ENCODE measurements at regions not wholly inside any gene's neighbourhood (a gene's known extent, or its start where the extent isn't known, plus 50 kb on each side); places are given as distances from the start of the nearest gene placed in this dataset.

DNA sequence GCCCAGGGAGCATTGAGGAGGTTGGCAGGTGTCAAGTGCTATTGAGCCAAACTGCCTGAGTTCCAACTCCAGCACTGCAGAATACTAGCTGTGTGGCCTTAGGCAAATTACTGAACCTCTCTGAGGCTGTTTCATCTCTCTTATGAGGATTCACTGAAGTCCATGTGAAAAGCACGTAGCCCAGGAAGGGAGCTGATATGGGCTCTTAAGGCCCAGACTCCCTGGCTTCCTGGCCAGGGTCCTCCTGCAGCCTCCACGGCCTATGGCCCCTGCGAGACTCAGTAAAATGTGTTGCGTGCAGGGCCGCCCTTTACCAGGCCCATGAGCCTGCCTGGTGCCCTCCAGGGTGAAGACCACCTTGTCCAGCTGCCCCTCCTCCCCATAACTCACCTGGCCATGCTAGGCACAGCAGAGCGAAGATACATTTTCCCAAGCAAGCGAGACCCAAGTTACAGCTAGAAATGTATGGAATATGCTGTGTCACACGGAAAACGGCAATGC is 133.7 kb upstream of the TNRC6C start:
- ChIA-PET CTCF (interaction anchor here (2.4 kb wide), 1 partner anchor 68 kb away, joined by 7 read pairs; no protein-coding TSS in a partner anchor), POLR2A (no interaction called here)
- ATAC-seq (no peak), DNase-seq (ENCODE audit: low spot score) (no peak)
- H3K4me3 Mint-ChIP-seq, result no peak overlapping the region
- H3K36me3 Mint-ChIP-seq, result no peaks in the 10 kb centered on the region
- no peaks in the 10 kb centered on the region for H3K9me3 Mint-ChIP-seq
- H3K27ac Mint-ChIP-seq, result no peak overlapping the region
- H3K27me3 Mint-ChIP-seq (ENCODE audit: low read depth), result peaks cover 3% of the 10 kb centered on the region
- peaks cover 47% of the 10 kb centered on the region for H3K4me1 Mint-ChIP-seq
- TF ChIP-seq, protein P1, sequence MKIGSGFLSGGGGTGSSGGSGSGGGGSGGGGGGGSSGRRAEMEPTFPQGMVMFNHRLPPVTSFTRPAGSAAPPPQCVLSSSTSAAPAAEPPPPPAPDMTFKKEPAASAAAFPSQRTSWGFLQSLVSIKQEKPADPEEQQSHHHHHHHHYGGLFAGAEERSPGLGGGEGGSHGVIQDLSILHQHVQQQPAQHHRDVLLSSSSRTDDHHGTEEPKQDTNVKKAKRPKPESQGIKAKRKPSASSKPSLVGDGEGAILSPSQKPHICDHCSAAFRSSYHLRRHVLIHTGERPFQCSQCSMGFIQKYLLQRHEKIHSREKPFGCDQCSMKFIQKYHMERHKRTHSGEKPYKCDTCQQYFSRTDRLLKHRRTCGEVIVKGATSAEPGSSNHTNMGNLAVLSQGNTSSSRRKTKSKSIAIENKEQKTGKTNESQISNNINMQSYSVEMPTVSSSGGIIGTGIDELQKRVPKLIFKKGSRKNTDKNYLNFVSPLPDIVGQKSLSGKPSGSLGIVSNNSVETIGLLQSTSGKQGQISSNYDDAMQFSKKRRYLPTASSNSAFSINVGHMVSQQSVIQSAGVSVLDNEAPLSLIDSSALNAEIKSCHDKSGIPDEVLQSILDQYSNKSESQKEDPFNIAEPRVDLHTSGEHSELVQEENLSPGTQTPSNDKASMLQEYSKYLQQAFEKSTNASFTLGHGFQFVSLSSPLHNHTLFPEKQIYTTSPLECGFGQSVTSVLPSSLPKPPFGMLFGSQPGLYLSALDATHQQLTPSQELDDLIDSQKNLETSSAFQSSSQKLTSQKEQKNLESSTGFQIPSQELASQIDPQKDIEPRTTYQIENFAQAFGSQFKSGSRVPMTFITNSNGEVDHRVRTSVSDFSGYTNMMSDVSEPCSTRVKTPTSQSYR (CRISPR knock-in tag; IDR thresholded peaks at IDR 0.05), result no peak
- no peak for TF ChIP-seq JUN (CRISPR knock-in tag; IDR thresholded peaks at IDR 0.05)
- TF ChIP-seq ZNF317 (CRISPR knock-in tag; IDR thresholded peaks at IDR 0.05; ENCODE audit: borderline replicate concordance, low read depth), result no peak
- TF ChIP-seq, protein P2, sequence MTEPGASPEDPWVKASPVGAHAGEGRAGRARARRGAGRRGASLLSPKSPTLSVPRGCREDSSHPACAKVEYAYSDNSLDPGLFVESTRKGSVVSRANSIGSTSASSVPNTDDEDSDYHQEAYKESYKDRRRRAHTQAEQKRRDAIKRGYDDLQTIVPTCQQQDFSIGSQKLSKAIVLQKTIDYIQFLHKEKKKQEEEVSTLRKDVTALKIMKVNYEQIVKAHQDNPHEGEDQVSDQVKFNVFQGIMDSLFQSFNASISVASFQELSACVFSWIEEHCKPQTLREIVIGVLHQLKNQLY (CRISPR knock-in tag; IDR thresholded peaks at IDR 0.05), result no peak
- TF ChIP-seq, protein P3, sequence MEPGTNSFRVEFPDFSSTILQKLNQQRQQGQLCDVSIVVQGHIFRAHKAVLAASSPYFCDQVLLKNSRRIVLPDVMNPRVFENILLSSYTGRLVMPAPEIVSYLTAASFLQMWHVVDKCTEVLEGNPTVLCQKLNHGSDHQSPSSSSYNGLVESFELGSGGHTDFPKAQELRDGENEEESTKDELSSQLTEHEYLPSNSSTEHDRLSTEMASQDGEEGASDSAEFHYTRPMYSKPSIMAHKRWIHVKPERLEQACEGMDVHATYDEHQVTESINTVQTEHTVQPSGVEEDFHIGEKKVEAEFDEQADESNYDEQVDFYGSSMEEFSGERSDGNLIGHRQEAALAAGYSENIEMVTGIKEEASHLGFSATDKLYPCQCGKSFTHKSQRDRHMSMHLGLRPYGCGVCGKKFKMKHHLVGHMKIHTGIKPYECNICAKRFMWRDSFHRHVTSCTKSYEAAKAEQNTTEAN (CRISPR knock-in tag; IDR thresholded peaks at IDR 0.05), result no peak

DNA sequence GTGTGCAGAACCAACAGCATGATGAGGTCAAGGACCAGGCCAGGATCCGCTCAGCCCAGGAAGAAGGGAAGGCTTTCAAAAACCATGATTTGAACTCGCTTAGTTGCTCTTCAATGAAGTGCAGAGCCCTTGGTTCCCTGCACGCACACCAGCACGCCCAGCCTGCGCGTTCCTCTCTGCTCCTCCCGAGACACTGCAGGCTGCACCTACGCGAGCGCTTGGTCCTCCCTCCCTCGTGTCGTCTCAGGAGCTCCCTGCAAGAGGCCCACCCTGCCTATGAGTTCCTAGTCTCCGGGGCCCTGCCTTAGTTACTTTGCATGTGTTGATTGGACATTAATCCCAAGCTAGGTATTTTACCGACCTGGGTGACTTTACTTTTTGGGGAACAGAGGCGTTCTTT is 132.9 kb upstream of the TNRC6C start:
- no peak for DNase-seq (ENCODE audit: low spot score)
- CTCF ChIA-PET, result interaction anchor here (2.4 kb wide), 1 partner anchor 67 kb away, joined by 7 read pairs; no protein-coding TSS in a partner anchor
- no peak for ATAC-seq
- peaks cover 3% of the 10 kb centered on the region for H3K27me3 Mint-ChIP-seq (ENCODE audit: low read depth)
- no peaks in the 10 kb centered on the region for H3K9me3 Mint-ChIP-seq
- no peak for TF ChIP-seq NR2C2 (CRISPR knock-in tag; IDR thresholded peaks at IDR 0.05)
- TF ChIP-seq, protein P4, sequence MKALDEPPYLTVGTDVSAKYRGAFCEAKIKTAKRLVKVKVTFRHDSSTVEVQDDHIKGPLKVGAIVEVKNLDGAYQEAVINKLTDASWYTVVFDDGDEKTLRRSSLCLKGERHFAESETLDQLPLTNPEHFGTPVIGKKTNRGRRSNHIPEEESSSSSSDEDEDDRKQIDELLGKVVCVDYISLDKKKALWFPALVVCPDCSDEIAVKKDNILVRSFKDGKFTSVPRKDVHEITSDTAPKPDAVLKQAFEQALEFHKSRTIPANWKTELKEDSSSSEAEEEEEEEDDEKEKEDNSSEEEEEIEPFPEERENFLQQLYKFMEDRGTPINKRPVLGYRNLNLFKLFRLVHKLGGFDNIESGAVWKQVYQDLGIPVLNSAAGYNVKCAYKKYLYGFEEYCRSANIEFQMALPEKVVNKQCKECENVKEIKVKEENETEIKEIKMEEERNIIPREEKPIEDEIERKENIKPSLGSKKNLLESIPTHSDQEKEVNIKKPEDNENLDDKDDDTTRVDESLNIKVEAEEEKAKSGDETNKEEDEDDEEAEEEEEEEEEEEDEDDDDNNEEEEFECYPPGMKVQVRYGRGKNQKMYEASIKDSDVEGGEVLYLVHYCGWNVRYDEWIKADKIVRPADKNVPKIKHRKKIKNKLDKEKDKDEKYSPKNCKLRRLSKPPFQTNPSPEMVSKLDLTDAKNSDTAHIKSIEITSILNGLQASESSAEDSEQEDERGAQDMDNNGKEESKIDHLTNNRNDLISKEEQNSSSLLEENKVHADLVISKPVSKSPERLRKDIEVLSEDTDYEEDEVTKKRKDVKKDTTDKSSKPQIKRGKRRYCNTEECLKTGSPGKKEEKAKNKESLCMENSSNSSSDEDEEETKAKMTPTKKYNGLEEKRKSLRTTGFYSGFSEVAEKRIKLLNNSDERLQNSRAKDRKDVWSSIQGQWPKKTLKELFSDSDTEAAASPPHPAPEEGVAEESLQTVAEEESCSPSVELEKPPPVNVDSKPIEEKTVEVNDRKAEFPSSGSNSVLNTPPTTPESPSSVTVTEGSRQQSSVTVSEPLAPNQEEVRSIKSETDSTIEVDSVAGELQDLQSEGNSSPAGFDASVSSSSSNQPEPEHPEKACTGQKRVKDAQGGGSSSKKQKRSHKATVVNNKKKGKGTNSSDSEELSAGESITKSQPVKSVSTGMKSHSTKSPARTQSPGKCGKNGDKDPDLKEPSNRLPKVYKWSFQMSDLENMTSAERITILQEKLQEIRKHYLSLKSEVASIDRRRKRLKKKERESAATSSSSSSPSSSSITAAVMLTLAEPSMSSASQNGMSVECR (CRISPR knock-in tag; IDR thresholded peaks at IDR 0.05; ENCODE audit: borderline replicate concordance), result no peak
- TF ChIP-seq, protein P5, sequence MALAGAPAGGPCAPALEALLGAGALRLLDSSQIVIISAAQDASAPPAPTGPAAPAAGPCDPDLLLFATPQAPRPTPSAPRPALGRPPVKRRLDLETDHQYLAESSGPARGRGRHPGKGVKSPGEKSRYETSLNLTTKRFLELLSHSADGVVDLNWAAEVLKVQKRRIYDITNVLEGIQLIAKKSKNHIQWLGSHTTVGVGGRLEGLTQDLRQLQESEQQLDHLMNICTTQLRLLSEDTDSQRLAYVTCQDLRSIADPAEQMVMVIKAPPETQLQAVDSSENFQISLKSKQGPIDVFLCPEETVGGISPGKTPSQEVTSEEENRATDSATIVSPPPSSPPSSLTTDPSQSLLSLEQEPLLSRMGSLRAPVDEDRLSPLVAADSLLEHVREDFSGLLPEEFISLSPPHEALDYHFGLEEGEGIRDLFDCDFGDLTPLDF (CRISPR knock-in tag; IDR thresholded peaks at IDR 0.05), result no peak
- no peak for TF ChIP-seq CBFB (CRISPR knock-in tag; IDR thresholded peaks at IDR 0.05; ENCODE audit: low read depth)
- no peak for TF ChIP-seq MYBL2 (CRISPR knock-in tag; IDR thresholded peaks at IDR 0.05)
- TF ChIP-seq FOXK1 (CRISPR knock-in tag; IDR thresholded peaks at IDR 0.05), result no peak
- TF ChIP-seq ZNF317 (CRISPR knock-in tag; IDR thresholded peaks at IDR 0.05; ENCODE audit: borderline replicate concordance, low read depth), result no peak
- no peak for TF ChIP-seq NR1H2 (CRISPR knock-in tag; IDR thresholded peaks at IDR 0.05)
- TF ChIP-seq EMX1 (CRISPR knock-in tag; IDR thresholded peaks at IDR 0.05), result no peak
- TF ChIP-seq, protein P6, sequence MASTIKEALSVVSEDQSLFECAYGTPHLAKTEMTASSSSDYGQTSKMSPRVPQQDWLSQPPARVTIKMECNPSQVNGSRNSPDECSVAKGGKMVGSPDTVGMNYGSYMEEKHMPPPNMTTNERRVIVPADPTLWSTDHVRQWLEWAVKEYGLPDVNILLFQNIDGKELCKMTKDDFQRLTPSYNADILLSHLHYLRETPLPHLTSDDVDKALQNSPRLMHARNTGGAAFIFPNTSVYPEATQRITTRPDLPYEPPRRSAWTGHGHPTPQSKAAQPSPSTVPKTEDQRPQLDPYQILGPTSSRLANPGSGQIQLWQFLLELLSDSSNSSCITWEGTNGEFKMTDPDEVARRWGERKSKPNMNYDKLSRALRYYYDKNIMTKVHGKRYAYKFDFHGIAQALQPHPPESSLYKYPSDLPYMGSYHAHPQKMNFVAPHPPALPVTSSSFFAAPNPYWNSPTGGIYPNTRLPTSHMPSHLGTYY (CRISPR knock-in tag; IDR thresholded peaks at IDR 0.05), result no peak
- TF ChIP-seq, protein P7, sequence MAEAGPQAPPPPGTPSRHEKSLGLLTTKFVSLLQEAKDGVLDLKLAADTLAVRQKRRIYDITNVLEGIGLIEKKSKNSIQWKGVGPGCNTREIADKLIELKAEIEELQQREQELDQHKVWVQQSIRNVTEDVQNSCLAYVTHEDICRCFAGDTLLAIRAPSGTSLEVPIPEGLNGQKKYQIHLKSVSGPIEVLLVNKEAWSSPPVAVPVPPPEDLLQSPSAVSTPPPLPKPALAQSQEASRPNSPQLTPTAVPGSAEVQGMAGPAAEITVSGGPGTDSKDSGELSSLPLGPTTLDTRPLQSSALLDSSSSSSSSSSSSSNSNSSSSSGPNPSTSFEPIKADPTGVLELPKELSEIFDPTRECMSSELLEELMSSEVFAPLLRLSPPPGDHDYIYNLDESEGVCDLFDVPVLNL (CRISPR knock-in tag; IDR thresholded peaks at IDR 0.05; ENCODE audit: borderline replicate concordance, low read depth), result no peak
- H3K27ac Mint-ChIP-seq, result no peak overlapping the region
- no peaks in the 10 kb centered on the region for H3K36me3 Mint-ChIP-seq
- POLR2A ChIA-PET, result no interaction called here
- H3K4me1 Mint-ChIP-seq, result peaks cover 54% of the 10 kb centered on the region
- H3K4me3 Mint-ChIP-seq, result no peak overlapping the region

Data from WTC11 (cell line).